Transverse colon (tissue), 4 donors: ENCODE measurements at regions not wholly inside any gene's neighbourhood (a gene's known extent, or its start where the extent isn't known, plus 50 kb on each side); places are given as distances from the start of the nearest gene placed in this dataset.

Source experiments
- DNase-seq: peaks from one replicate; pipeline ENCODE4 v3.0.0-alpha.2; 2019
- H3K27ac ChIP-seq, 4 donors: fragments of 200-600 bp; sonication (generic); 2 replicates each; pipeline ENCODE4 v1.5.1; 2016 to 2018; ENCODE audit warnings: inconsistent platforms in 4 of 4
- H3K27me3 ChIP-seq: fragments of 200-600 bp; sonication (generic); 2 replicates; pipeline ENCODE4 v1.5.1; 2017; ENCODE audit warnings: inconsistent platforms
- H3K36me3 ChIP-seq, 4 donors: fragments of 200-600 bp; sonication (generic); 2 replicates each; pipeline ENCODE4 v1.5.1; 2017 to 2019; ENCODE audit warnings: inconsistent platforms in 4 of 4
- H3K4me1 ChIP-seq, 4 donors: fragments of 200-600 bp; sonication (generic); 2 replicates each; pipeline ENCODE4 v1.5.1; 2017 to 2020; ENCODE audit warnings: inconsistent platforms in 4 of 4
- H3K4me3 ChIP-seq, 4 donors: fragments of 200-600 bp; sonication (generic); 1 replicate in 1 of 4; 2 replicates in 3 of 4; pipeline versions ENCODE4 v1.5.1 to v1.6.1; 2017 to 2019; ENCODE audit warnings: inconsistent platforms in 4 of 4
- H3K9me3 ChIP-seq, 2 donors: fragments of 200-600 bp; sonication (generic); 2 replicates each; pipeline ENCODE4 v1.5.1; 2017 to 2019; ENCODE audit warnings: inconsistent platforms in 2 of 2
- EP300 ChIP-seq: sonication (generic); formaldehyde crosslinking; IDR thresholded peaks from one replicate; pipeline ENCODE4 v1.6.1; 2017; ENCODE audit warnings: antibody characterized with exemption, low read depth
- POLR2A ChIP-seq: fragments of 450-650 bp; IDR thresholded peaks from one replicate; pipeline ENCODE4 v1.6.1; 2016; ENCODE audit warnings: antibody characterized with exemption, mild to moderate bottlenecking, moderate library complexity
- POLR2AphosphoS5 ChIP-seq, 3 donors: sonication (generic); formaldehyde crosslinking; IDR thresholded peaks; one replicate each; pipeline ENCODE4 v1.6.1; 2016; ENCODE audit warnings: antibody characterized with exemption in 3 of 3
- WGBS, 2 donors: methylation state at CpG; one replicate each; pipeline ENCODE4 v1.1.5; 2018; ENCODE audit warnings: low coverage in 1 of 2; 5-methylcytosine and 5-hydroxymethylcytosine counted together
- in situ Hi-C, 4 donors: fragments of 200-750 bp; cut with MboI; loops; one replicate each; pipeline versions ENCODE4 v1.15.0 to v1.15.1; 2017; ENCODE audit warnings: low sequenced_read_pairs in 3 of 4, low pct_ligation_motif_present in 1 of 4, low pct_unique_long_range_greater_than_20kb in 1 of 4
- intact Hi-C: fragments of 100-400 bp; cut with DNase I; formaldehyde crosslinking; loops from one replicate; pipeline ENCODE4 v1.15.1; 2023; ENCODE audit warnings: low total_unique reads
- TF ChIP-seq, protein P1 (sequence below), 5 experiments: fragments of 200-600 bp in 3 of 5; fragments of 450-650 bp in 2 of 5; sonication (generic) in 3 of 5; IDR thresholded peaks; 1 replicate in 2 of 5; 2 replicates in 3 of 5; pipeline ENCODE4 v1.5.1; 2016 to 2017; ENCODE audit warnings: antibody characterized with exemption in 5 of 5, inconsistent platforms in 3 of 5, mild to moderate bottlenecking in 2 of 5, moderate library complexity in 1 of 5

DNA sequence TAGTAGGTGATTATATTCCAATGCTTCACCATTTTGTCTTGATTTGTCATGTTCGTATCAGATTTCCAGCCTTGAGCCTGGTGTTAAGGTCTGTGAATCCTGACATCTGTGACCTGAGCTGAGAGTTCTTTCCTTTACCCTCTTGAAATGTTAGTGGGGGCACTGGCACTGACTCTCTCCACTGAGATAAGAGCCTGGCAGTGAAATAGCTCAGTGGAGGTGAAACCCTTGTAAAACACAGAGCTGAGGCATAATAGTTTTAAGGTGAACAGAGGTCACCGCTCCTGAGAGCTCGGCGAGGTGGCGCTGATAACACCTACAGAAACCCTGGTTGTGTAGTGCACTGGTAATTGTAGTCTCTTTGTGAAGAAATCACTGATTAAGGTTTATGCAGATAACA lies 748.2 kb downstream of the DIAPH3 start:
- WGBS, 2 donors: 85 to 89% methylated on average over 1 to 5 of the region's 5 CpGs
- intact Hi-C loops: no loop called here
- Histone ChIP-seq H3K36me3 (no peaks in the 10 kb centered on the region), H3K4me1 (no peaks in the 10 kb centered on the region), H3K27me3 (no peaks in the 10 kb centered on the region), H3K4me3 (no peak overlapping the region), H3K27ac (no peak overlapping the region), H3K9me3 (no peaks in the 10 kb centered on the region)
- in situ Hi-C loops: no loop called here
- no peak for DNase-seq
- TF ChIP-seq POLR2AphosphoS5 (IDR thresholded peaks at IDR 0.05) (no peak), POLR2A (no peak), EP300 (no peak)
- TF ChIP-seq, protein P1, sequence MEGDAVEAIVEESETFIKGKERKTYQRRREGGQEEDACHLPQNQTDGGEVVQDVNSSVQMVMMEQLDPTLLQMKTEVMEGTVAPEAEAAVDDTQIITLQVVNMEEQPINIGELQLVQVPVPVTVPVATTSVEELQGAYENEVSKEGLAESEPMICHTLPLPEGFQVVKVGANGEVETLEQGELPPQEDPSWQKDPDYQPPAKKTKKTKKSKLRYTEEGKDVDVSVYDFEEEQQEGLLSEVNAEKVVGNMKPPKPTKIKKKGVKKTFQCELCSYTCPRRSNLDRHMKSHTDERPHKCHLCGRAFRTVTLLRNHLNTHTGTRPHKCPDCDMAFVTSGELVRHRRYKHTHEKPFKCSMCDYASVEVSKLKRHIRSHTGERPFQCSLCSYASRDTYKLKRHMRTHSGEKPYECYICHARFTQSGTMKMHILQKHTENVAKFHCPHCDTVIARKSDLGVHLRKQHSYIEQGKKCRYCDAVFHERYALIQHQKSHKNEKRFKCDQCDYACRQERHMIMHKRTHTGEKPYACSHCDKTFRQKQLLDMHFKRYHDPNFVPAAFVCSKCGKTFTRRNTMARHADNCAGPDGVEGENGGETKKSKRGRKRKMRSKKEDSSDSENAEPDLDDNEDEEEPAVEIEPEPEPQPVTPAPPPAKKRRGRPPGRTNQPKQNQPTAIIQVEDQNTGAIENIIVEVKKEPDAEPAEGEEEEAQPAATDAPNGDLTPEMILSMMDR (IDR thresholded peaks at IDR 0.05): no peak

DNA sequence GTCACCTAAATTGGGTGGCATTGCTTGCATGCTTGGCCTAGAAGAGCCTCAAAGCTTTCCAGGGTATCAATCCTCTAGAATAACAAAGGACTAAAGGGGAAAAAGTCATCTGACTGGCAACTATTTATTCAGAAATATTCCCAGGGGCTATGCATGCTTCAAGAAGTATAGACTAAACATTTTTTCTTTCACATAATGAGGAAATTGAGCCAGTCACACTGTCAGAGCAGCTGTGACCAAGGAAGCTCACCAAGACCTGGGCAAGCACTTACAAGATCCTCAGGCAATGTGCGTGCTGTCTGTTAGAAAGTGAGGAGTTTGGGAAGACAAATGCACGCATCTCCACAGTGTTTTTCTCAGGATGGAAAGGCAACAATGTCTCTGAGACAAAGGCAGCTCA lies 747.2 kb downstream of the DIAPH3 start:
- Histone ChIP-seq H3K27ac (no peak overlapping the region), H3K36me3 (no peaks in the 10 kb centered on the region), H3K4me3 (no peak overlapping the region), H3K27me3 (no peaks in the 10 kb centered on the region), H3K4me1 (no peaks in the 10 kb centered on the region), H3K9me3 (no peaks in the 10 kb centered on the region)
- in situ Hi-C loops (no loop called here), intact Hi-C loops (no loop called here)
- no peak for DNase-seq
- TF ChIP-seq POLR2A (no peak), EP300 (no peak), POLR2AphosphoS5 (IDR thresholded peaks at IDR 0.05) (no peak)
- TF ChIP-seq, protein P1 (IDR thresholded peaks at IDR 0.05): no peak
- WGBS, 2 donors: 80 to 100% methylated on average over 1 to 2 of the region's 2 CpGs

DNA sequence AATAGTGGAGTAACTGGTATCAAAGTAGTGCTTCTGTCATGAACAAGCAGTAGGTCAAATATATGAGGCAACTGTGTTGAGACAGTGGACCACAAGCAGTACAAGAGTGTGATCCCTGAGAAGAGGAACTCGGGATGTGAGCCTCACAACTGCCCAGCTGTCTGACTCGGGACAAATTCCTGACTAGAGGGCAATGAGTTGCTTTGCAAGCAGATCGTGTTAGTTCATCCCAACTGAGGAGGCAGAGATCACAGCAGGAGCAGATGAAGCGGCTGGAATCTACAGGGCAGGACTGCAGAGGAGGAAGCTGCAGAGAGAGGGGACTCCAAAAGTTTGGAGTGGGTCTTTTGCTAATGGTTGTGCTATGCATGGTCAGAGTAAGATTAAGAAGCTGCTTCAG lies 741.1 kb downstream of the DIAPH3 start:
- TF ChIP-seq POLR2A (no peak), EP300 (no peak), POLR2AphosphoS5 (IDR thresholded peaks at IDR 0.05) (no peak)
- TF ChIP-seq, protein P1 (IDR thresholded peaks at IDR 0.05): no peak
- Histone ChIP-seq H3K27me3 (no peaks in the 10 kb centered on the region), H3K4me3 (no peak overlapping the region), H3K4me1 (no peaks in the 10 kb centered on the region), H3K27ac (no peak overlapping the region), H3K9me3 (no peaks in the 10 kb centered on the region), H3K36me3 (no peaks in the 10 kb centered on the region)
- 47 to 53% methylated on average over 4 of the region's 4 CpGs for WGBS, 2 donors
- in situ Hi-C loops: no loop called here
- DNase-seq: no peak
- intact Hi-C loops: no loop called here

GRCh38 chr13:59423708-59424340 lies 739.9 kb downstream of the DIAPH3 start:
- TF ChIP-seq POLR2AphosphoS5 (IDR thresholded peaks at IDR 0.05) (no peak), POLR2A (no peak), EP300 (no peak)
- TF ChIP-seq, protein P1 (IDR thresholded peaks at IDR 0.05): no peak
- H3K4me3 ChIP-seq: no peak overlapping the region
- whole genome bisulfite sequencing, 2 donors: 68 to 75% methylated on average over 4 of the region's 4 CpGs
- no peaks in the 10 kb centered on the region for H3K36me3 ChIP-seq
- H3K27me3 ChIP-seq: no peaks in the 10 kb centered on the region
- DNase-seq: no peak
- no peaks in the 10 kb centered on the region for H3K9me3 ChIP-seq
- intact Hi-C loops (no loop called here), in situ Hi-C loops (no loop called here)
- H3K4me1 ChIP-seq: no peaks in the 10 kb centered on the region
- H3K27ac ChIP-seq: no peak overlapping the region
